Suppressor macrophage treated with lipopolysaccharide for 1 hour (primary cell): ENCODE measurements at regions not wholly inside any gene's neighbourhood (a gene's known extent, or its start where the extent isn't known, plus 50 kb on each side); places are given as distances from the start of the nearest gene placed in this dataset.
"Not testable (repeated sequence)": the region's sequence is repeated elsewhere in the genome, so short reads cannot be mapped to it uniquely, and the experiment has no call there.

Experiments used
- DNase-seq, 3 donors: peaks; one replicate each; pipeline ENCODE4 v3.0.0-alpha.2; 2020 to 2022

DNA sequence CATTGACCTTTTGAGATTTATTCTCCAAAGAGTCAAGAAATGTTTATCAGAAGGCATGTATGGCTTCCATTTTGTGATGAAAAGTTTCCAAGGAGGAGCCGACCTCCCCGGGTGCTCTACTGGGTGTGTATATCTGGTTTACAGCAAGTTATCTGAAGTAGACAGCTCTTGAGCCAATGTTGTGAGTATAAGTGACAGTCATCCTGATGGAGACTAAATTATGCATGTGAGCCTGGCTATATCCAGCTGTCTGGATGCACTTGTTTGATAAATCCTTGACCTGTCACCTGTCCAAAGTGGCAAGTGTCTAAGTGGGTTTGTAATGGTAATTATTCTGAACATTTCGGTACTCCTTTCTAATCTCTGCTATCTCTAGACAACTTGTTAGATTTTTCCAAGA is 142.2 kb downstream of the NR2F2 start:
- DNase-seq: no peak

DNA sequence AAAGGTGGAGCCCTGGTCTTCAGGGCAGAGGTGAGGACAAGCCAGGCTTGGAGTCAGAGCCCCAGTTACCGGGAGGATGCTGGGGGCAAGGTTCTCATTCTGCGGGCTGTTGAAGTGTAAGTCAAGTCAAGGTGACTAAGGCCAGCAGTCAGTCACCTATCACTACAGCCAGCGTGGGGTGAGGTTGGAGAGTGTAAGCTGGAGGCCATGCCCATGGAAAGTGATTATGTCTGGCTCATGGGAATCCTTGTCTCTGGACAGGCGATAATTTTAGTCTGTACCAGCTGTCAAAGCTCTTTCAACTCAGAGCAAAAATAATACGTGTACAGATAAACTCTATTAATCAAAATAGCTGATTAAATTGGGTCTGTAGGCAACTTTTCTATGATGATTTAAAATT is 143.1 kb downstream of the NR2F2 start:
- no peak for DNase-seq

DNA sequence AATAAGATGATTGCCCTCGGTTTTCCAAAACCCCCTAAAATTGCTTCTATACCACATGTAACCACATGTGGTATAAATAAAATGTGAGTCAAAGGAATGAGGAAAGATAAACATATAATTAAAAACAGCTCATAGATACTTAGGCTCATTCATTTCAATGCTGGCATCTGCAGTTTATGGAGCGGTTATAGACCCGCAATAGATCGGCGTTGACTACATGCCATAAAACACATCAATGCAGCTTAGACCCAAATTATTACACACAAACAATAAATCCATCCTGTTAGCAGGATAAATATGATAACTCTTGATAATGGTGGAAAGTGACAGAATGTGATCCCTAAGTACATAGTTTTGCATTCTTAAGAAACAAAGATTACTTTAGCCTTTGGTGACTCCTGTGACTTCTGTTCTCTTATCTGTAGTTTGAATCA is 143.7 kb downstream of the NR2F2 start:
- no peak for DNase-seq

DNA sequence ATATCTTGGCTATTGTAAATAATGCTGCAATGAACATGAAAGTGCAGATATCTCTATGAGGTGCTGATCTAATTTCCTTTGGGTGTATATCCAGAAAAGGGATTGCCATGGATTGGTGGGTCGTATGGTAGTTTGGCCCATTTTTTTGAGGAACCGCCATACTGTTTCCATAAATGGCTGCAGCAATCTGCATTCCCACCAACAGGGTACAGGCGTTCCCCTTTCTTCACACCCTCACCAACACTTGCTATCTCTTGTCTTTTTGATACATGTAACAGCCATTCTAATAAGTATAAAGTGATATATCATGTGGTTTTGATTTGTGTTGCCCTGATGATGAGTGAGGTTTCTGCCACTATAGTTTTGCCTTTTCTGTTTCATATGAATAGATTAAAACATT is 146.7 kb downstream of the NR2F2 start:
- DNase-seq: no peak

DNA sequence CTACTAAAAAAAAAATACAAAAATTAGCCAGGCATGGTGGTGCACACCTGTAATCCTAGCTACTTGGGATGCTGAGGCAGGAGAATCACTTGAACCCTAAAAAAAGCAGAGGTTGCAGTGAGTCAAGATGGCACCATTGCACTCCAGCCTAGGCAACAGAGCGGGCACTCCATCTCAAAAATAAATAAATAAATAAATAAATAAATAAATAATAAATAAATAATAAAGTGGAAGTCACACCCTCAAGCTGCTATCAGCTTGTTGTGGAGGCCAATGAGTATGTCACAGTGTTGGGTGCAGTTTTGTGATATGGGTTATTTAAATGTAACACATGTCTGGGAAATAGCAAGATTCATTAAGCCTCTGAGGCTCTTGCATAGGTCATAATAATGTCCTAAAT is 153.9 kb downstream of the NR2F2 start:
- DNase-seq: not testable (repeated sequence)

DNA sequence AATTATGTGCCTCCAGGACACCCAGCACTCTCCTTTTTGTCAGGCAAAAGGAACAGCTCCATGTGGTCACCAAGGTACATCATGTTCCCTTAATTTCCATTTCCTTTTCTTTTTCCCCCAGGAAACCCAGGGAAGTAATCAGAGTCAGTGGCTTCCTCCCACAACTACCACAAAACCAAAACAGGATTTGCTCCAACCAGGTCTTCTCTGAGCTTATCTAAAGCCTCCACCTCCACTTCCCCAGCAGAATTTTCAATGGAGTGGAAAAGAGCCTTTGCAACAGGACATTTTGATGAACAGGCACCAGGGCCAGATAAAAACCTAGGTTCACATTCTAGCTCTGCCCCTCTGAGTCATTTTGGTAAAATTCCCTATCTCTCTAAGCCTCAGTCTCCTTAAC is 154.3 kb downstream of the NR2F2 start:
- DNase-seq: no peak

DNA sequence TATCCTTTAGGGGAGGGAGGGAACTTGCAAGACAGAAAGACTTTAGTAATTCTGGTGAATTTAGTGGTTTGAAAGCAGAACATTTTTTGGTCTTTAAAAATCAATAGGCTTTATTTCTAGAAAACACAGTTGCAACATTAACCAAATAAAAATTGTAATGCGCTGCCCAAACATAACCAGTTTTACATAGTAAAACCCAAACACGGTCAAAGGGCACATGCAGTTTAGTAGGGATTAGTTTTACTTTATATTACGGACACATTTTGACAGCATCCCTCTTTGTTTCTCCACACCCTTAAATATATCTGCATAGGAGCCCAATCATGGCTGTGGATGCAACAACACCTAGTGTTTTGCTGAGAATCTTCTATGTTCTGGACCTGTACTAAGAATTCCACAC is 156.7 kb downstream of the NR2F2 start:
- no peak for DNase-seq

DNA sequence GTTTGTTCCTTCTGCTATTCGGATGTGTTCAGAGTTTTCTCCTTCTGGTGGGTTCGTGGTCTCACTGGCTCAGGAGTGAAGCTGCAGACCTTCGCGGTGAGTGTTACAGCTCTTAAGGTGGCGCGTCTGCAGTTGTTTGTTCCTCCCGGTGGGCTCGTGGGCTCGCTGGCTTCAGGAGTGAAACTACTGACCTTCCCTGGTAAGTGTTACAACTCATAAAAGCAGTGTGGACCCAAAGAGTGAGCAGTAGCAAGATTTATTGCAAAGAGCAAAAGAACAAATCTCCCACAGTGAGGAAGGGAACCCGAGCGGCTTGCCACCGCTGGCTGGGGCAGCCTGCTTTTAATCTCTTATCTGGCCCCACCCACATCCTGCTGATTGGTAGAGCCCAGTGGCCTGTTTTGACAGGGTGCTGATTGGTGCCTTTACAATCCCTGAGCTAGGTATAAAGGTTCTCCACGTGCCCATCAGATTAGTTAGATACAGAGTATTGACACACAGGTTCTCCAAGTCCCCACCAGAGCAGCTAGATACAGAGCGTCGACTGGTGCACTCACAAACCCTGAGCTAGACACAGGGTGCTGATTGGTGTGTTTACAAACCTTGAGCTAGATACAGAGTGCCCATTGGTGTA is 160.7 kb downstream of the NR2F2 start:
- DNase-seq: not testable (repeated sequence)

DNA sequence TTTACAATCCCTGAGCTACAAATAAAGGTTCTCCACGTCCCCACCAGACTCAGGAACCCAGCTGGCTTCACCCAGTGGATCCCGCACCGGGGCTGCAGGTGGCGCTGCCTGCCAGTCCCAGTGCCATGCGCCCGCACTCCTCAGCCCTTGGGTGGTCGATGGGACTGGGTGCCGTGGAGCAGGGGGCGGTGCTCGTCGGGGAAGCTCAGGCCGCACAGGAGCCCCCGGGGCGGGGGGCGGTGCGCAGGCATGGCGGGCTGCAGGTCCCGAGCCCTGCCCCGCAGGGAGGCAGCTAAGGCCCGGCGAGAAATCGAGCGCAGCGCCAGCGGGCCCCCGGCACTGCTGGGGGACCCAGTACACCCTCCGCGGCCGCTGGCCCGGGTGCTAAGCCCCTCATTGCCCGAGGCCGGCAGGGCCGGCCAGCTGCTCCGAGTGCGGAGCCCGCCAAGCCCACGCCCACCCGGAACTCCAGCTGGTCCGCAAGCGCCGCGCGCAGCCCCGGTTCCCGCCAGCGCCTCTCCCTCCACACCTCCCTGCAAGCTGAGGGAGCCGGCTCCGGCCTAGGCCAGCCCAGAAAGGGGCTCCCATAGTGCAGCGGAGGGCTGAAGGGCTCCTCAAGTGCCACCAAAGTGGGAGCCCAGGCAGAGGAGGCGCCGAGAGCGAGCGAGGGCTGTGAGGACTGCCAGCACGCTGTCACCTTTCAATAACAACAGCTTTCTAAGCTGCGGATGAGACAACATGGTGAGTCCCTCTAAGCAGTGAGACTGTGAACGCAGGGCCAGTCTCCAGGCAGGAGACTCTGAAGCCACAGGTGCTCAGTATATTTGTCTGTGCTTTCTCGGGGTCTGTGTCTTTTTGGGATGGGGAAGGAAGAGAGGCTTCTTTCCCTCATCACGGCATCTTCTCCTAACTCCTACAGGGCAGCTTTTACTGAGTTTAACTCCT is 161.5 kb downstream of the NR2F2 start:
- DNase-seq: not testable (repeated sequence)

DNA sequence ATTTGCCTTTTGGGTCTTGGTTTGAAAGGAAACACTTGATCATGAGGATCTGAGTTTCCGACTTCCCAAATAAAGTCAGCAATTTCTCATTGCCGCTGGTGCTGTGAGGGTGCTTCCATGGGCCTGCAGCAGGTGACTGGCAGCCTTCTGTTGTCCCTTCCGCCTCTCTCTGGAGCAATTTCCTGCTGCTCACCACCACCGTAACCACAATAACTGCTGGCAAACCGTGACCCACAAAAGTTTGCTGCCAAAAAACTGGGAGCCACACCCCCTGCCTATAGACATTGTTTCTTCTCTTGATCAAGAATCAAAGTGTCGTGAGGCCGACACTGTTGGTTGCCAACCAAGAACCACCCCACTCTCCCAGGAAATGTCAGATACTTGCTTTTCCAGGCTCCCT is 164.0 kb downstream of the NR2F2 start:
- DNase-seq: peak; percentile 30 to 50 (median 45)

DNA sequence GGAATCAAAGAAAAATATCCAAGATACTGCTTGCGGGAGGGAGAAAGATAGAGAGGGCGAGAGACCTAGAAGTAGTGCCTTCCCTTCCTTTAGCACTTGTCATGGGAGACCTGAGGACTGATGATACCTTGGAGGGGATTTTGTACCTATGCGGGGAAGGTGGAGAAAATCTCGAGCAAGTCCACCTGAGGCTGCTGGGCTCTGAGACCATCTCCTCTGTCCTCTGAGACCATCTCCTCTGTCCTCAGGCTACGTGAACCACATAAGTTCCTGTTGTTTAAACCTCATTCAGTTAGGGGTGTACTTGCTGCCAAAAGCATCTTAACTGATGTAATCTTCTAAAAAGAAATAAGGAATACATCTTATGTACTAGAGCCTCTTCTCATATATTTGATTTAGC is 164.9 kb downstream of the NR2F2 start:
- DNase-seq: no peak

DNA sequence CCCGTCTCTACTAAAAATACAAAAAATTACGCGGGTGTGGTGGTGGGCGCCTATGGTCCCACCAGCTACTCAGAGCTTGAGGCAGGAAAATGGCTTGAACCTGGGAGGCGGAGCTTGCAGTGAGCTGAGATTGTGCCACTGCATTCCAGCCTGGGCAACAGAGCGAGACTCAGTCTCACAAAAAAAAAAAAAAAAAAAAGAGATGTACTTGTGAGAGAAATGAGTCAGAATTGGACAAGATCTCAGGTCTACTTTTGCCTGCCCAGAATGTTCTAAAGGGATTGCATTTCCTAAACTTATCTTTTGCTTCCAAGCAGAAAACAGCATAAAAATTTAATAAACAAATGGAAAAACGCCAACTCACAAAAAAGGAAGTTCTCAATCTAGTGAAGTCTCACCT is 167.5 kb downstream of the NR2F2 start:
- DNase-seq: no peak

DNA sequence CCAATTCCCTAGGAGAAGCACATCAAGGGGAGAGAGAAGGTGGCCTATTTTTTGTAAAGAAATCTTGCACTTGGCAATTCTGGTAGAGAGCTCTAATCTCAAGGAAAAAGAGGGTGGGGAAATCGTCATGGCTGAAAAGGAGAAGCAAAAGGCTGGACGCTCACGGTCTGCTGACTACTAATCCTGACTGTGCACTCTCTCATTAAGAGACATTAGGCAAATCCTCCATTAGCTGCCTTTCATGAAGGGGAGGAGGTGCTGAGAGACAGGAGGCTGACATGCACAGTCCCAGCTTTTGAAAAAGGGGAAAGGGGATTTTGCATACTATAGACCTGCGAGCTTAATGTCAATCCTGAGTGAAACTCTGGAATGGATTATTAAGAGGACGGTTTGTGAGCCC is 170.0 kb downstream of the NR2F2 start:
- peak; percentile 18 to 47 (median 29) for DNase-seq

DNA sequence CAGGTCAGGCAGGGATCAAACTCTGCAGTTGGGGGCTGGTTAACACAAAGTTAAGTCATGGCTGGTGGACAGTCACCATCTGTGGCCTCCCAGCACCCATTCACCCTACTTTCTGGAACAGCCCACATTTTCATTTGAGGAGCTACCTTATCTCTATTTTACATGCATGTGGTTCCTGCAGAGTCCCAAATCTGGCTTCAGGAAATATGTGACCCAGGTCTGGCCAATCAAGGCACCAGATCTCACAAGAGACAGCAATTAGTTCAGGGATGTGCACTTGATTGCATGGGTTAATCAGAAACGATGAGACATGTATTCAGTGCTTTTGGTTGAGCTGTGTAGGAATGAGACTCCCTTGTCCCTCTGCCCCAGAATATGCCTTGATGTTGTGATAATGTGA is 170.9 kb downstream of the NR2F2 start:
- no peak for DNase-seq

DNA sequence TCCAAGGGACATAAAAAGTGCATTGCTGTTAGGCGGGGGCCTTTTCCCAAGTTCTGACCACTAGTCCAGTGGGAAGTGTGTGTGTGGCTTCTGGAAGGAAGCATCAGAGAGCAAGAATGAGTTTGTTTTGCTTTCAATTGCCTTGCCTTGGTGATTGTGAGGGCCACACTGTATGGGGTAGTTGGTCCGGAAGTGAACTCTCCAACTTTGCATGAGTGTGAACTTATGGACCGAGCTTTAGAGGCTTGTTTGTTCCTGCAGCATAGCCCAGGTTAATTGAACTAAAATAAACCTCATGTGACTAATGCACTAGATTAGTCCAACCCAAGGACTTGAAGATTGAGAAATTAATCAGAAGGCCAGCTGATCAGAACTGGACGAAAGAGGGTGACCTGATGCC is 171.7 kb downstream of the NR2F2 start:
- no peak for DNase-seq

DNA sequence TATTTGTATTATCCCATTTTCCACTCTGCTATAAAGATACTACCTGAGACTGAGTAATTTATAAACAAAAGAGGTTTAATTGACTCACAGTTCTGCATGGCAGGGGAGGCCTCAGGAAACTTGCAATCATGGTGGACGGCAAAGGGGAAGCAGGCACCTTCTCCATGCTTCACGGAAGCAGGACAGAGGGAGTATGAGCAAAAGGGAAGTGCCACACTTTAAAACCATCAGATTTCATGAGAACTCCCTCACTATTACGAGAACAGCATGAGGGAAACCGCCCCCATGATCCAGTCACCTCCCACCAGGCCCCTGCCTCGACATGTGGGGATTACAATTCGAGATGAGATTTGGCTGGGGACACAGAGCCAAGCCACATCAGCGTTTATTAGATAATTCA is 172.8 kb downstream of the NR2F2 start:
- DNase-seq: no peak

DNA sequence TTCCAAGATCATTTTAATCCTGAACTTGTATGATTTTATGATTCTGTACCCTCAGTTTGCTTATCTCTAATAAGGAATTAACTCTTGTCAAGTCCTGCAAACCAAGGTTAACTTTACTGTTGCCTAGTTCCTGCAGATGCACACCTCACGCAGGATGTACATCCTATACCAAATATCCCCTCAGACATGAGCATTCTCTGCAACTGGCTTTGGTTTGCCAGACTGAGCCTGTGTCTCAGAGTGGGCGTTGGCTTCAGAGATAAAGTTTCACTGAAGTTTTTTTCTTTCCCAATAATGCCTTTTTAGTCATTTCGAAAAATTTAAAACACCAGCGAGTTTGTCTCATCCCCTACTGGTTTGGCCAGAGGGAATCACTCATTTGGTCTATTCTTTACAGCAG is 173.9 kb downstream of the NR2F2 start:
- DNase-seq: no peak

DNA sequence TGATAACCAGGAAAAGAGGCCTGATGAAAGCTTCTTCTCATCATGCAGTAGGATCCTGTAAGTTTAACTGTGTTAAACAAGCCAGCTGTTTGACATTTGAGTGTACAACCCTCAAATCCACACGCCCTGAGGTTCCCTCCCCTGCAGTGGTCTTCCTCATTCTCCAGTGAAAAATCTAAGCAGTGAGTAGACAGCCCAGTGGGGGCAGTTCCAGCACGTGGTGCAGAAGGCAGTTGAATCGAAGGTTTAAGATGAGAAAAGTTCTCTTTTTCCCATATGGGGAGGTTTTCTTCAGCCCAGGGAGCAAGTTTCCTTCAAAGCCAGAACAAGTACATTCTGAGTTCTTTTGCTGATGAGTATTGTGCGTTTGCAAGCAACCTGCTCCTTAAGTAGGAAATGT is 174.5 kb downstream of the NR2F2 start:
- DNase-seq: no peak

DNA sequence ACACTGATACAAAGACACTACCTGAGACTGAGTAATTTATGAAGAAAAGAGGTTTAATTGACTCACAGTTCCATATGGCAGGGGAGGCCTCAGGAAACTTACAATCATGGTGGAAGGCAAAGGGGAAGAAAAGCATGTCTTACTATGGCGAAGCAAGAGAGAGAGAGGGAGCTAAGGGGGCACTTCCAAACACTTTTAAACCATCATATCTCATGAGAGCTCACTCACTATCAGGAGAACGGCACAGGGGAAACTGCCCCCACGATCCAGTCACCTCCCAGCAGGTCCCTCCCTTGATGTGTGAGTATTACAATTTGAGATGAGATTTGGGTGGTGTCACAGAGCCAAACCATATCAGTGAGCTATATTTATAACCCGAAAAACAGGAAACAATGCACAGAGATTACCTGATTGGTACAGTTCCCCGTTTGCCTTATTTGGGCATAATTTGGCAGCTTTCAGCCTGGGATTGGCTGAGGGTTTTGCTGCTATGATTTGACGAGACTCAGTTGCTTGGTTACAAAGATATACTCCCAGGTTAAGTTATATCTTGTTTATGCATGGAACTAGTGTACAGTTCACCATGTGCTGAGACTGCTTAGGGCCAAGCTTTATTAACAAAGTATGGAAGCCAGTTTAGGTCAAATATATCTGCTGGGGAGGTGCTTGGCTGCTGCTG is 184.2 kb downstream of the NR2F2 start:
- DNase-seq: no peak

DNA sequence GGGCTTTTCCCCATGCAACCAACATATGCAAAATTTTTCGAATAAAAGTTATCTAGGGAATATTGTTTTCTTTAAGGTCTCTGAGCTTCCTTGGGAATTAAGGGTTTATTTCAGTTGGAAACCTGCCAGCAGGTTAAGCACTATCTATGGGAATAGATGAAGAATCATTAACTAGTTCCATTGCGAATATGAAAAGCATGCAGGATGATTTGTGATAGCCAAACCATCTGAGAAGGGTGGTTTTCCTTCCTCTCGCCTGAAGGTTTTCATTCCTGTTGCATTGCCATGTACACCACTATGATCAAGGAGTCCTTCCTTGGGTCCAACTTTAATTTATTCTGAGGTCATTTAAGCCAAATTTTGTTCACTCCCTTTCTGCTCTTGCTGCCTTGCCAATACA is 184.9 kb downstream of the NR2F2 start:
- no peak for DNase-seq

DNA sequence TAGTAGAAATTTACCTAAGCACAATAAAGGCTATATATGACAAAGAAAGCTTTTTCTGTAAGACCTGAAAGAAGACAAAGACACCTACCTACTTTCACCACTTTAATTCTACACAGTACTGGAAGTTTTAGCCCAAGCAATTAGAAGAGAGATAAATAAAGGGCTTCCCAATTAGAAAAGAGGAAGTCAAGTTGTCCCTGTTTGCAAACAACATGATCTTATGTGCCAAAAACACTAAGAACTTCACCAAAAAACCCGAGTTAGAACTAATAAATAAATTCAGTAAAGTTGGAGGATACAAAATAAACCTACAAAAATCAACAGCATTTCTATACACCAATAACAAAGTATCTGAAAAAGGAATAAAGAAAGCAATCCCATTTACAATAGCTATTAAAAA is 190.9 kb downstream of the NR2F2 start:
- DNase-seq: no peak

DNA sequence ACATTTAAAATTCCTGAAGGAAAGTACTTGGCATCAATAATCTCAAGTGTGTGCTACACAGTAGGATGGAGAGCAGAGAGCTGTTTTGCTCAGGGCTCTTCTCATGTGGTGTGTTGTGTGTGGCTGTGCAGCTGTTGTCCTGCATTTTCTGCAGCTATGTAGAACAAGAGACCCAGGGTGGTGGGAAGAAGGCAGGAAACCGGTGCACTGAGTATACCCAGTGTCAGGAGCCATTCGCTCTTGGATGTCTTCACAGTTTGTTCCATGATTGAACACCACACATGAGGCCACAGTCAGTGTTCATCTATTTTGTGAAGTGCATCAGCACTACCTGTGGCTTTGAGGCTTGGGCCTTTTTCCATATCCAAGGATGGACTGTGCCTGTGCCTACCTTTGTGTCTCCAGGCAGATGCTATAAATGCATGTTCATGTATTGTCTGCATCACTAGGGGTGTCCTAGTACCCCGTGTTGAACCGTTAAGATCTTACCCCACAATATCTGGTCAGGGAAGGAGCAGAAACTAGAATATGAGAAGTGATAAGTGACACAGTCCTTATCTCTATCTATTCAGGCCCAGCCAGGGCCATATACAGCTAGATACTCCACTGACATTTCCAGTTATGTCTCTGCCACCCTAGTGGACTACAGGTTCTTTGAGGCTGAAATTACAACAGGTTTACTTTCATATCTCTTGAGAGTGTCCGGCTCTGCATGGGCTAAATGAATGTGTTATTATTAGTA is 194.3 kb downstream of the NR2F2 start:
- DNase-seq: no peak

DNA sequence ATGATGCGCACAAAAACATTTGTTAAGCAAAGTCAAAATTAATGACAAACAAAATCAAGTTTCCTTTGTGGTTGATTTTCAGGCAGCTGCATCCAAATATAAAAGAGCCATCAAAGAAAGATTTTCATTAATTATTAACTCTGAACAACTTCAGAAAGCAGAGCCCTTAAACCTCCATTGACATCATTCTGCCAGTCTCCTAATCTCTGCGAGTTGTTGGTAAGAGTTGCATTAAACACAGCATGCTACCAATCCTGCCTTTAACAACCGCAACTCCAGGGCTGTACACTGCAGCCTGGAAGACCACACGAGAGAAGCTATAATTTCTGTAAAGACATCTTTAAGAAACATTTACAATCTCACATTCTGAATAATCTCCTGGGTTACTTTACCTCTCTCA is 204.6 kb downstream of the NR2F2 start:
- no peak for DNase-seq
